Activated CD4-positive, alpha-beta T cell treated with anti-CD3 and anti-CD28 coated beads, Interleukin-2, amount 50 U/mL, for 4 hours (primary cell): ENCODE measurements at regions not wholly inside any gene's neighbourhood (a gene's known extent, or its start where the extent isn't known, plus 50 kb on each side); places are given as distances from the start of the nearest gene placed in this dataset.

Source experiments
- DNase-seq, 2 experiments: peaks; one replicate each; pipeline ENCODE4 v3.0.0-alpha.2; 2020

DNA sequence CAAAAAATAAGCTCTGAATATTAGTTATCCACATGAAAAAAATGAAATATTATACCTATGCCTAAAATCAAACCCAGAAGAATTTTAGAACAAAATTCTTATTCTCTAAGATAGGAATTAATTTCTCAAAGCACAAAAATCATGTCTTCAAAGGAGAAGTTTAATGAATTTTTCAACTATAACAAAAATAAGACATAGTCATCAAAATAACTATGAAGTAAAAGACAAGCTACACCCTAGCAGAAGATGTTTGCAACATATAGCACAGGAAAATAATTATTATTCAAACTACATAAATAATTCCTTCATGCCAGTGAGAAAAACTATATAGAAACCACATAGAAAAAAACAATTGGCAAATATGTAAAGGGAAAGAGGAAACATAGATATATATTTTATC is 1203.6 kb upstream of the GJE1 start:
- DNase-seq: no peak

DNA sequence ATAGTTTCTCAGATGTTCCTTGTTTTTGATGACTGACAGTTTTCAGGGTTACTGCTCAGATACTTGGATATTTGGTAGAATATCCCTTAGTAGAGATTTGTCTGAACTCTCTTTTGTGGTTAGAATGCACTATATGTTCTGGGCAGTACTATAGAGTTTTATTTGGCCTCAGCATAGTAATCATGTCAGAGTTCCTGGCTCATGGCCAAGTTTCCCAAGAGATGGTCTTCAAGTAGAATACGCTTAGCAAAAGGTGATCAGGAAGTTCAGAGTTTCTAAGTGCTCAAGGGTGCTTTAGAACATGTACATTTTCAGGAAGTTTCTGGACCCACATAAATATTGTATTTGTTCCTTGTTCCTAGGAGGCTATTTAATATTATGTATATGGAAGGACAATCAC is 1209.7 kb upstream of the GJE1 start:
- no peak for DNase-seq

DNA sequence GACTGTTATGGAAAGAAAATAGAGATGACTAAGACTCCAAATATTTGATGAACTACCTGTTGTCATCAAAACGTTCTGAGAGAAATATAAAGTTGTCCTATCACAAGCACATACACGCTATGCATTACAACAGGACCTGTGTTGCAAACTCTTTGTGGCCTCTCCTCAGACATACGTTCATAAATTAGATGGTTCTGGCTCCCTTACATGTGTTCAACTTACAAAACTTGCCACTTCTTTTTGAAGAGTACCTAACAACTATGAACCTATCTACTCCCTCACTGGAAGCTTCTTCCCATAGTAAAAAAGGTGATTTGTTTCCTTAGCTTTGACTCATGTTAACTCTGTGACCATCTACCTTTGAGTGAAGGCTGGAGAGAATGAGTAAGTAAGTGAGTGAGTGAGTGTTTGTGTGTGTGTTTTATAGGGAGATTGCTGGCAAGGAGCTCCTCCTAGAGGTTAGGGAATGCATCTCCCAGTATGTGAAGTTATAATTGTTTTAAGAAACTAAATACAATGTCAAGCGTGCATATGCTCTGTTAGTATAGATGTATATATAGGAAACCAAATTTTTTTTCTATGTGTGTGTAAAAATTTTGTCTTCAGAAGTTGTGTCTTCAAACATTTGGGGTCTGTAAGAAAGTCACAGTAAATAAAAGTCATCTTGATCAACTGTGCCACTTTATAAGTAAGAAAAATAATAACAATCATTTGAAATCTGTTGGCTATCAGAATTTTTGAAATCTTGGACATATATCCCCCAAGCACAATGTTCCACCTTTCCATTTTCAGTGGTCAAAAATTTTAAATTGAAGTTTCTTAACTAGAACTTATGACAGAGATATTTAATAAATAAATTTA is 1211.1 kb upstream of the GJE1 start:
- DNase-seq: no peak

DNA sequence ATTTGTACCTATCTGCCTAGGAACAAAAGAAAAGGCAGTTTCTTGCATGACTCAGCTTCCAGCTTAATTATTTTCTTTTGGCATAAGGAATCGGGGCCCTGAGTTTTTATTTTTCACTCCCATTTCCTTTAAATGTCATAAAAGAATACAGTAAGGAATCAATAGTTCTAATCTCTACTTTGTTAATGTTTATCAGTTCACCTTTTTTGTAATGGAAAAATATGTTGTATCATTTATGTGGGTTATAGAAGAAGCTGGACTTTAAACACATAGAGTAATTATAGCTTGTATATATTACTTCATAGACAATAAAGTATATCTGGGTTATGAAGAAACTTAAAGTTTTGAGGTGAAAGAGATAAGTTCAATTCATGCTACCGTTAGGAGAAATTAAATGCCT is 1214.8 kb upstream of the GJE1 start:
- DNase-seq: no peak

DNA sequence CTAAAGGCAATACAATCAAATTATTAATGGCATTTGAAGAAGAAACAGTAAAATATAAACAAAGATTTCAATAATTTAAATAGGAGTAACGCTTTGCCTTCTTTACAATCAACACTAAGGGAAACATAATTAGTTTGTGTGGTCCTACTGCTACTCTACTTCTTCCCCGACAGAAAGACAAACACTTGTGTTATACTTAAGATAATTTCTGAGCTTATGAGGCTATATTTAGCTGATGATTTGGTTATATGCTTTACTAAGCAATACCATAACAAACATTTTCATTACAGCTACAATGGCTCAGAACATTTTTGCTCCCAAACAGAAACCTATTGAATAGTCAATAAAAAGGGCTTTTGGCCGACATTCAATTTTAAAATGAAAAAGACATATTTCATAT is 1217.2 kb upstream of the GJE1 start:
- no peak for DNase-seq

DNA sequence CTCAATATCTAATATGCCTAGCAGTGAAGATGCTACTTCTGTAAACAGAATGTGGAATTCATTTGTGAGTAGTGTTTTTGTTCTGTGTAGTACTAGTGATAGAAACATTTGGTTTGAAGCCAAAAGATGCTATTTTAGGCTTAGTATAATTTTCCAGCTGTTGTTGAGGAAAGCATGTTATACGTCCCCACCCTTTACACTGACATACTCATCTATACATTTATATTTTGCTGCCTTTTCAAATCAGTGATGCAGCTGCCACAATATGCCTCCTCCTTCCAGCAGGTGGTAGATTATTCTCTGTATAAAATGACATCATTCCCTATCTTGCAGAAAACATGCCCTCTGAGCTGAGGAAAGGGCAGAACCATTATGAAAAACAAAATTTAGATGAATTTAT is 1217.6 kb upstream of the GJE1 start:
- no peak for DNase-seq

DNA sequence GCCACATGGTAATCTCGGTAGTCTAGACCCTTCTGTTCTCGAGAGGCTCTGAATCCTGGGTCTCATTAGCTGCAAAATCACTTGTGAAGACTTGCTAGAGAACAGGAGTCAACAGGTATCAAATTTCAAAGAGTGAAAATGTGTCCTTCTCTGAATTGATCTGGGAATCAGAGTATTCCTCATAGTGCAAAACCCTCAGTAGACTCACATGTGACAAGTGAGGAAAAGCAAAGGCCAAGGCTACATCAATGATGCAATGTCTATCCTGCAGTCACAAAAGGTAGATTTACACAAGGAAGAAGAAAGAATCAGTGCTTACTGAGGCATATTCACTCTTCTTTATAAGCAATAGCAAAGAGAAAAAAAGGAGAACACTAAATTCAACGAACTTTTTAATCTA is 1220.0 kb upstream of the GJE1 start:
- DNase-seq: no peak

DNA sequence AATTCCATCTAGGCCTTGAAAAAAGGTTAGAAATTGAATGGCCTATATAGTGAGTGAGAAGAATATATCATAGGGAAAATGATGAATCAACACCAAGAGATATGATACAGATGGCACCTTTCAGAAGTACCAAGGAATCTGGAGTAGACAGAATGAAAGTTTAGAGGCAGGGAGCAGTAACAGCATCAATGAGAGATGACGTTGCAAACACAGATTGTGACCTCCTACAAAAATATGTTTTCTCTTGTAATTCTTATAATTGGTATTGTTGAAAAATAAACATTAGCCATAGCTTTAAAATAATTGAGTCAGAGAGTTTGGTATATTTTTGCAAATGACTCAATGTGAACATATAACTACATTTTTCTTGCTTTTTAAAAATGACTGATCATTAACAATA is 1223.1 kb upstream of the GJE1 start:
- DNase-seq: no peak

DNA sequence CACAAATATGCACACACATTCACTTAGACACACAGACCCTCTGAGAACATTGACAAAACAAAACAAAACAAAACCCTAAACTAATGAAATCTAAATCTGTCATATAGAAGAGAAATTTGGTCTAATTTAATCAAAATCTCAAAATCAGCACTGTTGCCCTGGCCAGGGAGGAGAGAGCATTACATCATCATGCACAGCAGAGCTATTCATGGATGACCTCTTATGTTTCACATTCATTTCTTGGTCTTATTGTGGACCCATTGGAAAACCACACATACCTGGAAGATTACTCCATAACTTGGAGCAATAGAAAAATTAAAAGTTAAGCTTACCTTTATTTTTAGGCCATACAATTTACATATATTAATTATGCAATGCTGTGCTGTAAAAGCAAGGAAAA is 1223.6 kb upstream of the GJE1 start:
- DNase-seq: no peak

DNA sequence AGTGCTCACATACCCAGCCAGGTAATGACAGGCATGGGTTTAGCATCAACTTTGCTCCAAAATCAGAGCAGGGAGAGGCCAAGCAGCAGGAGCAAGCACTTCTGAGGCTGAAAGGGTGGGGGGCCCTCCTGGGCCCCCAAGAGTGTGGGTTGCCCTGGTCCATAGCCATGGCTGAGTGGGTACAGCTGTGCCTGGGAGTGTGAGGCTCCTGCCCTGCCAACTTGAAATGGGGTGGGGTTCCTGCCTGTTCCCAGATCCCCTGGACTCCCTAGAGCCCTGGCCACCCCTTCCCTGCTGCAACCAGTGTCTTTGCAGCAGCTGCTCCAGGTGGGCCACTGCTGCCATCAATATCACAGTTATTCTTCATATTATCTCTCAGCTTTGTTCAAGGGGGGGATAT is 1224.2 kb upstream of the GJE1 start:
- DNase-seq: no peak

DNA sequence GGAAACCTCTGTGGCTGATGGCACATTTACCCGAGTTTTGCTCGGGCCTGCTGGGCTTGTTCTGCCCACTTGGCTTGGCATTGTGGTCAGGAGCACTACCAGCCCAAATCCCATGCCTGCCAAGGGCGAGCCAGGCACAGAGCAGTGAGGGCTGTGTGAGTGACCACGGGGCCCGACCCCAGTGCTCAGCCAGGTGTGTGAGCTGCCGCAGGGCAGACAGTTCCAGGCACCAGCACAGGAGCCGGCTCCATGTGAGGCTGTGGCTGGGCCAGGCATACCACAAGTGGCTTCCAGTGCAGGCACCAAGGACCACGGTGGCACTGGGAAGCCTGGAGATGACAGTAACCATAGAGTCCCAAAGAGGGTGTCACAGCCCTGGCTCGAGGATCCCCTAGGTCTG is 1225.5 kb upstream of the GJE1 start:
- DNase-seq: no peak

DNA sequence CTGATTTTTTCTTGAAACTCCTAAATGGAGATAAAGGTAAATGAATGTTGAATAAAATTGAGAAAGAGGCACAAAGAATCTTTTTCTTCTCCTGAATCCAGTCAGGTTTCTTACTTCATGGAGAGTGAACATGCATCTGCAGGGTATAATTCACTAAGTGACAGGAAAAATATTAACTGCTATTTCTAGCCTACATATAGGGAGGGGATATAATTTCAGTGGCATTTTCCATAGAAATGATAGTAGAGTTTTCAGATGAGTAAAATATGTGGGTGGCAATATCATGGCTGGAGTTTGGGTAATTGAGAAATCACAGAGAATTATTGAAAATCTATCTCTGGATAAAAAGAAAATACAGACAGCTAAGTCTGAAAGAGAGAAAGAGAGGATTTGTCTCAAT is 1227.0 kb upstream of the GJE1 start:
- DNase-seq: no peak

DNA sequence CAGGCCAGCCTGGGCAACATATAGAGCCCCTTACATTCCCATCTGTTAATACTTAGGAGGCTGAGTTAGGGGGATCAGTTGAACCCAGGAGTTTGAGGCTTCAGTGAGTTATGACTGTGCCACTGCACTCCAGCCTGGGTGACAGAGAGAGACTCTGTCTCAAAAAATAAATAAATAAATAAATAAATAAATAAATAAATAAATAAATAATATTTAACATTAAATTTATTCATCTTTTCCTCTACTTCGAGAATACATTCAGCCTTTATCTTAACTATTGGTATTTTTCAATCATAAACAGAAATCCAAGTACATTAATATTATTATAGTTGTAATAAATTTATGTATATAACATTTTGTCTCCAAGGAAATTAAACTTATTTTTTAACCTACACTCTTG is 1227.7 kb upstream of the GJE1 start:
- no peak for DNase-seq

DNA sequence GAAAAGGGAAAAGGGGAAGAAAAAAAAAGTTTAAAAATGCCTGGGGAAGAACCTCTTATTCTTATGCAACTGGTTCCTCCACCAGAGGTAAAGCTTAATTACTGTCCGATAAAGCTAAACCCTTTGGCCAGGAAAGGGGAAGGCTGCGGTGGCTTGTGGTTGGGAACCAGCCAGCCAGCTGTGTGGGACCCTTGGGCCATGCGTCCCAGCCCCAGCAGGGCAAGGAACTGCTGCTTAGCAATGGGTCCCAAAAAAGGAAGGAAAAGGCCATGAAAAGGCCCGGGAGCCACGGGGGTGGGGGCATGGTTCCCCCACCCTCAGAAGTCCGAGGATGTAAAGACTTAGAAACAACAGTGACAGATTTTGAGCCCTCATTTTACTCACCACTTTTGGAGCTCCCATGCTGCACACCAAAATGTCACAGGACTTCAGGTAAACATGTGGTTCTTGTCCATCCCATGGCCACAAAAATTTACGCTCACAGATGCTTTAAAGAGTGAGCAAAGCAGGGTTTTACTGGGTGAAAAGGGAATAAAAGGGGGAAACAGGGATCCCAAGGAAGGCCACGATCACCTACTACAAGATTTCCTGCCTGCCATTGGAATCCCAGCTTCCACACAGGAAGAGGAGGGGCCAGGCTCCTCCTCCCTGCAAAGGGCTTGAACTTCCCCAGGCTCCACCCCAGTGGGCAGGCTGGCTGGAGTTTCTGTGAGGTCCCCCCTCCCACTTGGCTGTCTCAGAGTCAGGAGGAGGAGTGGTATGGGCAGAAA is 1234.7 kb upstream of the GJE1 start:
- DNase-seq: no peak

DNA sequence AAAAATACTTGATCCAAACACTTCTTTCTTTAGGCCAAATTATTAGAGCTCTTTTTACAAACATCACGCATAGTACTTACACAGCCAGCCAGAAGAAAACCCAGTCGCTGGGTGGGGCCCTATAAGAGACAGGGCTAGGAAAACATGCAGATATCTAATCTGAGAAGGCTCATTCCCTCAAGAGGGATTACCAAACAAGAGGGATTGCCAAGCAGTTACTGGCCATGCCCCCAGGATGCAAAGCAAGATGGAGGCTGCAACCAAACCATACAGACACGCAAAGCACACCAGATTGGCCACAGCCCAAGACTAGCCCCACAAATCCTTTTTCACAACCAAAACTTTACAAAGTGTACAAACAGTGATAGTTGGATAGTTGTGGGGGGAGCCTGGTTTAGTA is 1235.4 kb upstream of the GJE1 start:
- no peak for DNase-seq

DNA sequence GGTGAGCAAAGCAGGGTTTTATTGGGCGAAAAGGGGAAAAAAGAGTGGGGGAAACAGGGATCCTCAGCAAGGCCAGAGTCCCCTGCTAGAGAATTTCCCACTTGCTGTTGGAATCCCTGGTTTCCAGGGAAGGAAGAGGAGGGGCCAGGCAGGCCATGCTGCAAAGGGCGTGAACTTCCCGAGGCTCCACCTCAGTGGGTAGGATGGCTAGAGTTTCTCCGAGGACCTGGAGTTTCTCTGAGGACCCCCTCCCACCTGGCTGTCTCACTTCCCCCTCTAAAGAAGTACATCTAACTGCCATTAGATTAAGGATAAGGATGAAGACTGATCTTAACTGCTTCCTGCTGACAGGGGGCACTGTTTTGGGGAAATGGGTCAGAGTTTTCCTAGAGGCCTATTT is 1239.3 kb upstream of the GJE1 start:
- no peak for DNase-seq

DNA sequence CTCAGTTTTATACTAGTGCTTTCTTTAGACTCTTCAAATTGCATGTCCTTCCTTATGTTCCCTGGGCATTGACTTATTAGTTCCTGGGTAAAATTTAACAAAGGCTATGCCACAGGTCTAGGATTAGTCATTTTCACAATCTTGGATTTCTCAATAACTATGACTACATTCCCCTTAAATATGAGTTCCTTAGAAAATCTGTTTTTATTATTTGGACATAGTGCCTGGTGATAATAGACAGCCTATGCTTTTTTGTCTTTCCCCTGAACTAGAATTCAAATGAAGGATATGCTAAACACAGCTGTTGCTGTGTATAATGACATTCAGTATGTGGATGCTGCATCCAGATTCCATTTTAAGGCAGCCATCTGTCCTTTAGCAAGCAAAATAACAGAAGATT is 1252.8 kb upstream of the GJE1 start:
- no peak for DNase-seq

DNA sequence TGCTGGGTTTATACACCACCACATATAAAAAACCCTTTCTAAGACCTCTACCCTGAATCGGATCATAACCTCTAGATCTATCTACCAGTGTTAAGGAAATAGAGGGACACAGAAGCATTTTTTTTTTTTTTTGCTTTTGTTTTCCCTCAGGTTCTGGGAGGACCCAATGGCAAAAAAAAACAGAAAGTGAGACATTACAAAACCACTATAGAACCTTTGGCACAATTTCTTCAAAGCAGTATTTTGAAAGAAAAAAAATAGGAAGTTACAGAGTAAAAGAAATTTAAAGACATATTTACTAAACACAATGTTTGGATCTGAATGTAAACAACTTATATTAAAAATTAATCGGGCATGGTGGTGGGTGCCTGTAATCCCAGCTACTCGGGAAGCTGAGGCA is 1258.7 kb upstream of the GJE1 start:
- DNase-seq: no peak

DNA sequence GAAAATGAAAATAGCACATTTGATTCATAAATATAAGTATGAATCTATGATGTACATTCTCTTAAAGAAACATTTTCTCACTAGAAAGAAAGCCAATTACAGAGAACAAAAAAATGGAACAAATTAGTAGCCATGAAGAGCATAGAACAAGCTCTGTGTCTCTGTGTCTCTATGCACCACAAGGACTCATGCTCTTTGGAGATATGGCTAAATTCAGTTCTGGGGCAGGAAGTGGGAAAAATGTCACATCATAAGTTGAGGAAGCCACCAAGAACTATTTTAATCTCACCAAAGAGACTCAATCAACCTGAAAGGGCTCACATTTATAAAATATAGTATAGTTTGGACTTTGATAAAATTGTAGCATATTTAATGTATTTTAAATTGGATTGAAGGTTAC is 1259.8 kb upstream of the GJE1 start:
- no peak for DNase-seq

DNA sequence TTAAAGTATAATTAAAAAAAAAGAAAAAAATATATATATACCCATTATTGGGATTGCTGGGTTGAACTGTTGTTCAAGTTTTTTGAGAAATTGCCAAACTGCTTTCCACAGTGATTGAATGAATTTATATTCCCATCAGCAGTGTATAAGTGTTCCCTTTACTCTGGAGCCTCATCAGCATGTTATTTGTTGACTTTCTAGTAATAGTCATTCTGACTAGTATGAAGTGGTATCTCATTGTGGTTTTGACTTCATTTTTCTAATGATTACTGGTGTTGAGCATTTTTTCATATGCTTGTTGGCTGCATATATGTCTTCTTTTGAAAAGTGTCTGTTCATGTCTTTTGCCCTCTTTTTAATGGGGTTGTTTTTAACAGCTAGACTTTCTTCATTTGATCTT is 1260.8 kb upstream of the GJE1 start:
- DNase-seq: no peak

DNA sequence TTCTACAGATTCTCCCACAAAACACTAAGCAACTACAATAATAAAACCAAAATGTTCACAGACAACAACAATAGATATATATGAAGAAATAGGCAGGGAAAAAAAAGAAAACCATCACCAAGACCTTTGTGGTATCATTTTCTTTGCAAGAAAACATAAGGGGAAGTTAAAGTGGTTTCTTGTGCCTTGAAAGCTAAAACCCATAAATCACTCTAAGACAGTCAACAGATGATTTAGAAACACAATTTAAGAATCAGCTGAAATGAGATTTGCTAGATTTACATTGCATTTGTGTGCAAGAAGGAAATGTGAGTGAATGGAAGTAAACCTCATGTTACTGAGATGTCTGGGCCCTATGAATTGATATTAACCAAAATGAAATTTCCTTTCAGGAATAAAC is 1265.4 kb upstream of the GJE1 start:
- DNase-seq: no peak

DNA sequence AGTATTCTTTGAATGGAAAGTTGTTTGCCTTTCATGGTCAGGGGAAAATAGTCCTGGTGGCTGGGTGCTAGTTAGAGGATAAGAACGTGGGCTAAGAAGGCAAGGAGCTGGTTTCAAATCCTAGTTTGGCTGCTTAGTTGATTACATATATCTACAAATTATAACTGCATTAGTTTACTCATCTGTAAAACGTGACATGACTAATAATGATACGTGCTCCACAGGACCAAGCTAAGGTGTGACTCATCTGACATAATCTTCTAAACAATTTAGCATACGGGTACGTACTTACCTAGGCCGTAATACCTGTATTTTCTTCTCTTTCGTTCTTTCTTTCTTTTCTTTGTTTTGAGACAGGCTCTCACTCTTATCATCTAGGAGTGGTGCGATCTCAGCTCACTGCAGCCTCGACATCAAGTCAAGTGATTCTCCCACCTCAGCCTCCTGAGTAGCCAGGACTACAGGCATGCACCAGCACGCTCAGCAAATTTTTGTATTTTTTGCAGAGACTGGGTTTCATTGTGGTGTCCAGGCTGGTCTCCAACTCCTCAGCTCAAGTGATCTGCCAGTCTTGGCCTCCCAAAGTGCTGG is 1274.2 kb upstream of the GJE1 start:
- no peak for DNase-seq

DNA sequence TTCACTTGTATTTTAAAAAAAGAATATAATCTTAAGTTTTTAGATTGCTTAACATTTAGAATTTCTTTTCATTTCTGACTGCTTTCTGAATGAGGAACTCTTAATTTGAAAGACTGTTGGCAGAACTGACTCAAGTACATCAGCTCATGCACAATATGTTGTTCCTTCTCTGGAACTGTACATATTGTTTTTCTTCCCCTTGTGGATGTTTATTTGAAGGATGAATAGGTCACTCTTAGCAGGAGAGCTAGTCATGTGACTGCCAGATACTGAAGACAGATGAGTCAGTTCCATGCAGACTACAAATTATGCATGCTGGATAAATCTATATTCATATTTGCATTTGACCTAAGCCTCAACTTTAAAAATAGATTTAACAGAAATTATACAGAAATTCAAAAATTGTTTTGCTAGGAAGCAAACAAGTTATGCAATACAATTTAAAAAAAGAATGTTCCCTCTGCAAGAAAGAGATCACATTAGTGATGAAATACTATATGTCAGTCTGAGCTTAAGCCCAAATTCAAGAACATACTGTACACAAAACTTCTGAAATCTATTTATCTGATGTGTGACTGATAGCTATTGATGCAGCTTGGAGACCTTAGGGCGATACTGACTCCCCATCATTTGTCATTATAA is 1274.9 kb upstream of the GJE1 start:
- no peak for DNase-seq

DNA sequence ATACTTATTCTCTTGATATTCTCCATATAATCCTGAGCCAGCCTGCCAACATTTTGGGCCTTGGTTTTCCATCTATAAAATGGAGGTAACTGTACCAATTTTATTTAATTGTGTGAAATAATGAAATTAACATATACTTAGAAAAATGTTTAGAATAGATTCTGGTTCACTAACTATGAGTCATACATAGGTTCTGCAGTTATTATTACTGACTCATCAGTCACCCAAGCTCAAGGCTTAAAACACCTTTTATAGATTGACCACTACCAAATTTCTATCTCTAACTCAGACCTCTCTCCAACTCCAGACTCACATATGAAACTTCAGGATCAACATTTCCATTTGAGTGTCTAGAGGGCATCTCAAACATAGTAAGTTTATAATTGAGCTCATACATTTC is 1277.2 kb upstream of the GJE1 start:
- DNase-seq: no peak
